HG03066 (cell line): ENCODE measurements at regions not wholly inside any gene's neighbourhood (a gene's known extent, or its start where the extent isn't known, plus 50 kb on each side); places are given as distances from the start of the nearest gene placed in this dataset.
"Not testable (repeated sequence)": the region's sequence is repeated elsewhere in the genome, so short reads cannot be mapped to it uniquely, and the experiment has no call there.

Experiments
- ATAC-seq: cut with Tn5 transposase; IDR thresholded peaks from one replicate; pipeline ENCODE4 v1.9.1; 2021; ENCODE audit warnings: low read depth; ENCODE audit not compliant: unreplicated experiment

- no peak for ATAC-seq
Measured at GRCh38 chr5:83001796-83002381, 75.3 kb downstream of the TMEM167A start.

GRCh38 chr5:83000922-83001321 lies 76.3 kb downstream of the TMEM167A start:
- no peak for ATAC-seq

- no peak for ATAC-seq
Measured at GRCh38 chr5:83000428-83000827, 76.8 kb downstream of the TMEM167A start.

GRCh38 chr5:82993416-82993815 lies 83.8 kb downstream of the TMEM167A start:
- ATAC-seq, result no peak

GRCh38 chr5:82992646-82993045 lies 84.5 kb downstream of the TMEM167A start:
- no peak for ATAC-seq

- ATAC-seq, result no peak
Measured at GRCh38 chr5:82991678-82992323, 85.4 kb downstream of the TMEM167A start.

GRCh38 chr5:82991059-82991458 lies 86.1 kb downstream of the TMEM167A start:
- no peak for ATAC-seq

GRCh38 chr5:82987188-82987587 lies 90.0 kb downstream of the TMEM167A start:
- ATAC-seq, result no peak

- no peak for ATAC-seq
Measured at GRCh38 chr5:82986404-82986803, 90.8 kb downstream of the TMEM167A start.

- ATAC-seq, result no peak
Measured at GRCh38 chr5:82985763-82986162, 91.4 kb downstream of the TMEM167A start.

- no peak for ATAC-seq
Measured at GRCh38 chr5:82984786-82985735, 92.1 kb downstream of the TMEM167A start.

- no peak for ATAC-seq
Measured at GRCh38 chr5:82982846-82983245, 94.3 kb downstream of the TMEM167A start.

- ATAC-seq, result not testable (repeated sequence)
Measured at GRCh38 chr5:82976887-82977286, 100.3 kb downstream of the TMEM167A start.

GRCh38 chr5:82975812-82976211 lies 101.4 kb downstream of the TMEM167A start:
- ATAC-seq, result no peak

- ATAC-seq, result no peak
Measured at GRCh38 chr5:82975396-82975795, 101.8 kb downstream of the TMEM167A start.

GRCh38 chr5:82974346-82974745 lies 102.8 kb downstream of the TMEM167A start:
- ATAC-seq, result not testable (repeated sequence)

- ATAC-seq, result no peak
Measured at GRCh38 chr5:82971901-82972300, 105.3 kb downstream of the TMEM167A start.

- ATAC-seq, result not testable (repeated sequence)
Measured at GRCh38 chr5:82971034-82971806, 106.0 kb downstream of the TMEM167A start.

GRCh38 chr5:82969221-82969976 lies 107.8 kb downstream of the TMEM167A start:
- ATAC-seq, result not testable (repeated sequence)

- no peak for ATAC-seq
Measured at GRCh38 chr5:82967072-82967471, 110.1 kb downstream of the TMEM167A start.
